ENCODE measurements at regions not wholly inside any gene's neighbourhood (a gene's known extent, or its start where the extent isn't known, plus 50 kb on each side); places are given as distances from the start of the nearest gene placed in this dataset.

DNA sequence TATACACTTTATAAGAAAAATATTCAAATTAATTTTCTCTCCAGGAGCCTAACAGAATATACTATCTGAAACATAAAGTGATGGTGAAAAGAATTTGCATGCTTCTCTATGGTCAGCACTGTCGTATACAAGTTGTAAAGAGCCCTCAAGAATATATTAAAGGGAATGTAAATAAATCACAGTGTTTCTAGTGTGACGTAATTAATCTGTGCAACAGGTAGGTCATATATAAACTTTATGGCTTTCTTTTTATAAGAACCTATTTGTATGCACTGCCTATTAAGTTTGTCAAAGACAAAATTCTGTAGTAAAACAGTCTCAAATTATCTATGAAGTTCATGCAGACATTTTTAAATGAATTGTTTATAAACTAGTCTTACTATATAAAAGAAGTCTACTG is 347.9 kb upstream of the EYS start:
- Histone ChIP-seq H3K36me3 (ENCODE audit: control insufficient read depth in 2 of 2, insufficient read depth in 2 of 2, low read length in 1 of 2) (no peaks in the 10 kb centered on the region), H3K27ac (ENCODE audit: control insufficient read depth, insufficient read depth) (no peak overlapping the region), H3K9me3 (replicated peaks; ENCODE audit: control insufficient read depth, insufficient read depth, low read length) (no peaks in the 10 kb centered on the region), H3K27me3 (replicated peaks in 1 of 2; ENCODE audit: control insufficient read depth in 2 of 2, insufficient read depth in 2 of 2, low read length in 1 of 2) (no peaks in the 10 kb centered on the region), H3K4me2 (ENCODE audit: control insufficient read depth, insufficient read depth) (no peak overlapping the region), H3K79me2 (ENCODE audit: control insufficient read depth, insufficient read depth, low read length) (no peaks in the 10 kb centered on the region), H3K4me3 (no peak overlapping the region), H4K20me1 (ENCODE audit: control insufficient read depth, insufficient read depth) (no peaks in the 10 kb centered on the region), H3K4me1 (ENCODE audit: control insufficient read depth, insufficient read depth, low read length) (no peaks in the 10 kb centered on the region), H2AFZ (ENCODE audit: control insufficient read depth, low read depth, low read length) (no peak overlapping the region), H3K9ac (ENCODE audit: control insufficient read depth, insufficient read depth, low read length) (no peak overlapping the region)
- SMC1A ChIA-PET (ENCODE audit: uncharacterized antibody, unreplicated experiment) = no interaction called here
- FAIRE-seq (no peak), DNase-seq (ENCODE audit: low read depth, low spot score) (no peak), ATAC-seq (no peak)
- WGBS (ENCODE audit: insufficient coverage, insufficient replicate concordance, low lambda C conversion rate, missing lambda C conversion rate) = 0% methylated on average over 2 of the region's 2 CpGs
- CTCF ChIA-PET = no interaction called here
- RAD21 ChIA-PET (ENCODE audit: unreplicated experiment) = no interaction called here
- POLR2A ChIA-PET = no interaction called here
- in situ Hi-C loops (cut with MboI) (no loop called here), intact Hi-C loops (cut with micrococcal nuclease; ENCODE audit: unreplicated experiment) (no loop called here)
- BruUV-seq (replicated peaks) = no TSS peak
- TF ChIP-seq, protein P1, sequence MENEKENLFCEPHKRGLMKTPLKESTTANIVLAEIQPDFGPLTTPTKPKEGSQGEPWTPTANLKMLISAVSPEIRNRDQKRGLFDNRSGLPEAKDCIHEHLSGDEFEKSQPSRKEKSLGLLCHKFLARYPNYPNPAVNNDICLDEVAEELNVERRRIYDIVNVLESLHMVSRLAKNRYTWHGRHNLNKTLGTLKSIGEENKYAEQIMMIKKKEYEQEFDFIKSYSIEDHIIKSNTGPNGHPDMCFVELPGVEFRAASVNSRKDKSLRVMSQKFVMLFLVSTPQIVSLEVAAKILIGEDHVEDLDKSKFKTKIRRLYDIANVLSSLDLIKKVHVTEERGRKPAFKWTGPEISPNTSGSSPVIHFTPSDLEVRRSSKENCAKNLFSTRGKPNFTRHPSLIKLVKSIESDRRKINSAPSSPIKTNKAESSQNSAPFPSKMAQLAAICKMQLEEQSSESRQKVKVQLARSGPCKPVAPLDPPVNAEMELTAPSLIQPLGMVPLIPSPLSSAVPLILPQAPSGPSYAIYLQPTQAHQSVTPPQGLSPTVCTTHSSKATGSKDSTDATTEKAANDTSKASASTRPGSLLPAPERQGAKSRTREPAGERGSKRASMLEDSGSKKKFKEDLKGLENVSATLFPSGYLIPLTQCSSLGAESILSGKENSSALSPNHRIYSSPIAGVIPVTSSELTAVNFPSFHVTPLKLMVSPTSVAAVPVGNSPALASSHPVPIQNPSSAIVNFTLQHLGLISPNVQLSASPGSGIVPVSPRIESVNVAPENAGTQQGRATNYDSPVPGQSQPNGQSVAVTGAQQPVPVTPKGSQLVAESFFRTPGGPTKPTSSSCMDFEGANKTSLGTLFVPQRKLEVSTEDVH (IDR thresholded peaks at IDR 0.05; ENCODE audit: low read depth, partially characterized antibody) = no peak
- TF ChIP-seq, protein P2, sequence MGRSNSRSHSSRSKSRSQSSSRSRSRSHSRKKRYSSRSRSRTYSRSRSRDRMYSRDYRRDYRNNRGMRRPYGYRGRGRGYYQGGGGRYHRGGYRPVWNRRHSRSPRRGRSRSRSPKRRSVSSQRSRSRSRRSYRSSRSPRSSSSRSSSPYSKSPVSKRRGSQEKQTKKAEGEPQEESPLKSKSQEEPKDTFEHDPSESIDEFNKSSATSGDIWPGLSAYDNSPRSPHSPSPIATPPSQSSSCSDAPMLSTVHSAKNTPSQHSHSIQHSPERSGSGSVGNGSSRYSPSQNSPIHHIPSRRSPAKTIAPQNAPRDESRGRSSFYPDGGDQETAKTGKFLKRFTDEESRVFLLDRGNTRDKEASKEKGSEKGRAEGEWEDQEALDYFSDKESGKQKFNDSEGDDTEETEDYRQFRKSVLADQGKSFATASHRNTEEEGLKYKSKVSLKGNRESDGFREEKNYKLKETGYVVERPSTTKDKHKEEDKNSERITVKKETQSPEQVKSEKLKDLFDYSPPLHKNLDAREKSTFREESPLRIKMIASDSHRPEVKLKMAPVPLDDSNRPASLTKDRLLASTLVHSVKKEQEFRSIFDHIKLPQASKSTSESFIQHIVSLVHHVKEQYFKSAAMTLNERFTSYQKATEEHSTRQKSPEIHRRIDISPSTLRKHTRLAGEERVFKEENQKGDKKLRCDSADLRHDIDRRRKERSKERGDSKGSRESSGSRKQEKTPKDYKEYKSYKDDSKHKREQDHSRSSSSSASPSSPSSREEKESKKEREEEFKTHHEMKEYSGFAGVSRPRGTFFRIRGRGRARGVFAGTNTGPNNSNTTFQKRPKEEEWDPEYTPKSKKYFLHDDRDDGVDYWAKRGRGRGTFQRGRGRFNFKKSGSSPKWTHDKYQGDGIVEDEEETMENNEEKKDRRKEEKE (IDR thresholded peaks at IDR 0.05) = no peak
- TF ChIP-seq, protein P3, sequence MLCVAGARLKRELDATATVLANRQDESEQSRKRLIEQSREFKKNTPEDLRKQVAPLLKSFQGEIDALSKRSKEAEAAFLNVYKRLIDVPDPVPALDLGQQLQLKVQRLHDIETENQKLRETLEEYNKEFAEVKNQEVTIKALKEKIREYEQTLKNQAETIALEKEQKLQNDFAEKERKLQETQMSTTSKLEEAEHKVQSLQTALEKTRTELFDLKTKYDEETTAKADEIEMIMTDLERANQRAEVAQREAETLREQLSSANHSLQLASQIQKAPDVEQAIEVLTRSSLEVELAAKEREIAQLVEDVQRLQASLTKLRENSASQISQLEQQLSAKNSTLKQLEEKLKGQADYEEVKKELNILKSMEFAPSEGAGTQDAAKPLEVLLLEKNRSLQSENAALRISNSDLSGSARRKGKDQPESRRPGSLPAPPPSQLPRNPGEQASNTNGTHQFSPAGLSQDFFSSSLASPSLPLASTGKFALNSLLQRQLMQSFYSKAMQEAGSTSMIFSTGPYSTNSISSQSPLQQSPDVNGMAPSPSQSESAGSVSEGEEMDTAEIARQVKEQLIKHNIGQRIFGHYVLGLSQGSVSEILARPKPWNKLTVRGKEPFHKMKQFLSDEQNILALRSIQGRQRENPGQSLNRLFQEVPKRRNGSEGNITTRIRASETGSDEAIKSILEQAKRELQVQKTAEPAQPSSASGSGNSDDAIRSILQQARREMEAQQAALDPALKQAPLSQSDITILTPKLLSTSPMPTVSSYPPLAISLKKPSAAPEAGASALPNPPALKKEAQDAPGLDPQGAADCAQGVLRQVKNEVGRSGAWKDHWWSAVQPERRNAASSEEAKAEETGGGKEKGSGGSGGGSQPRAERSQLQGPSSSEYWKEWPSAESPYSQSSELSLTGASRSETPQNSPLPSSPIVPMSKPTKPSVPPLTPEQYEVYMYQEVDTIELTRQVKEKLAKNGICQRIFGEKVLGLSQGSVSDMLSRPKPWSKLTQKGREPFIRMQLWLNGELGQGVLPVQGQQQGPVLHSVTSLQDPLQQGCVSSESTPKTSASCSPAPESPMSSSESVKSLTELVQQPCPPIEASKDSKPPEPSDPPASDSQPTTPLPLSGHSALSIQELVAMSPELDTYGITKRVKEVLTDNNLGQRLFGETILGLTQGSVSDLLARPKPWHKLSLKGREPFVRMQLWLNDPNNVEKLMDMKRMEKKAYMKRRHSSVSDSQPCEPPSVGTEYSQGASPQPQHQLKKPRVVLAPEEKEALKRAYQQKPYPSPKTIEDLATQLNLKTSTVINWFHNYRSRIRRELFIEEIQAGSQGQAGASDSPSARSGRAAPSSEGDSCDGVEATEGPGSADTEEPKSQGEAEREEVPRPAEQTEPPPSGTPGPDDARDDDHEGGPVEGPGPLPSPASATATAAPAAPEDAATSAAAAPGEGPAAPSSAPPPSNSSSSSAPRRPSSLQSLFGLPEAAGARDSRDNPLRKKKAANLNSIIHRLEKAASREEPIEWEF (IDR thresholded peaks at IDR 0.05; ENCODE audit: insufficient replicate concordance, low read depth, low read length) = no peak
- no peak for TF ChIP-seq MEF2A (IDR thresholded peaks at IDR 0.05; ENCODE audit: insufficient read depth, low read depth, low read length)
- no peak for TF ChIP-seq ASH2L (IDR thresholded peaks at IDR 0.05; ENCODE audit: borderline replicate concordance, low read depth)
- TF ChIP-seq, protein P4, sequence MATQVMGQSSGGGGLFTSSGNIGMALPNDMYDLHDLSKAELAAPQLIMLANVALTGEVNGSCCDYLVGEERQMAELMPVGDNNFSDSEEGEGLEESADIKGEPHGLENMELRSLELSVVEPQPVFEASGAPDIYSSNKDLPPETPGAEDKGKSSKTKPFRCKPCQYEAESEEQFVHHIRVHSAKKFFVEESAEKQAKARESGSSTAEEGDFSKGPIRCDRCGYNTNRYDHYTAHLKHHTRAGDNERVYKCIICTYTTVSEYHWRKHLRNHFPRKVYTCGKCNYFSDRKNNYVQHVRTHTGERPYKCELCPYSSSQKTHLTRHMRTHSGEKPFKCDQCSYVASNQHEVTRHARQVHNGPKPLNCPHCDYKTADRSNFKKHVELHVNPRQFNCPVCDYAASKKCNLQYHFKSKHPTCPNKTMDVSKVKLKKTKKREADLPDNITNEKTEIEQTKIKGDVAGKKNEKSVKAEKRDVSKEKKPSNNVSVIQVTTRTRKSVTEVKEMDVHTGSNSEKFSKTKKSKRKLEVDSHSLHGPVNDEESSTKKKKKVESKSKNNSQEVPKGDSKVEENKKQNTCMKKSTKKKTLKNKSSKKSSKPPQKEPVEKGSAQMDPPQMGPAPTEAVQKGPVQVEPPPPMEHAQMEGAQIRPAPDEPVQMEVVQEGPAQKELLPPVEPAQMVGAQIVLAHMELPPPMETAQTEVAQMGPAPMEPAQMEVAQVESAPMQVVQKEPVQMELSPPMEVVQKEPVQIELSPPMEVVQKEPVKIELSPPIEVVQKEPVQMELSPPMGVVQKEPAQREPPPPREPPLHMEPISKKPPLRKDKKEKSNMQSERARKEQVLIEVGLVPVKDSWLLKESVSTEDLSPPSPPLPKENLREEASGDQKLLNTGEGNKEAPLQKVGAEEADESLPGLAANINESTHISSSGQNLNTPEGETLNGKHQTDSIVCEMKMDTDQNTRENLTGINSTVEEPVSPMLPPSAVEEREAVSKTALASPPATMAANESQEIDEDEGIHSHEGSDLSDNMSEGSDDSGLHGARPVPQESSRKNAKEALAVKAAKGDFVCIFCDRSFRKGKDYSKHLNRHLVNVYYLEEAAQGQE (IDR thresholded peaks at IDR 0.05; ENCODE audit: low read depth, low read length) = no peak
- no peak for TF ChIP-seq NR2C1 (IDR thresholded peaks at IDR 0.05)
